GM23338 (cell line): ENCODE measurements at regions not wholly inside any gene's neighbourhood (a gene's known extent, or its start where the extent isn't known, plus 50 kb on each side); places are given as distances from the start of the nearest gene placed in this dataset.

Experiments used
- ATAC-seq: fragments of 200-7000 bp; cut with Tn5 transposase; 3 replicates; pipeline ENCODE4 v1.9.1; 2020
- DNase-seq: peaks from one replicate; pipeline ENCODE4 v3.0.0-alpha.2; 2015; ENCODE audit warnings: low spot score
- H2AFZ ChIP-seq: fragments of 200-600 bp; sonication (generic); 2 replicates; pipeline ENCODE4 v1.8.0; 2016; ENCODE audit warnings: antibody characterized with exemption, mild to moderate bottlenecking, moderate library complexity
- H3F3A ChIP-seq: fragments of 200-600 bp; sonication (generic); replicated peaks from 2 replicates; pipeline ENCODE4 v1.8.0; 2017; ENCODE audit warnings: antibody characterized with exemption, mixed run types, low read depth
- H3K27ac ChIP-seq: fragments of 200-600 bp; sonication (generic); 2 replicates; pipeline ENCODE4 v1.6.1; 2016; ENCODE audit warnings: low read depth
- H3K27me3 ChIP-seq: fragments of 200-600 bp; sonication (generic); 2 replicates; pipeline ENCODE4 v1.8.0; 2016; ENCODE audit warnings: mild to moderate bottlenecking, mixed run types, moderate library complexity; ENCODE audit not compliant: insufficient read depth
- H3K36me3 ChIP-seq: fragments of 200-600 bp; sonication (generic); 2 replicates; pipeline ENCODE4 v1.8.0; 2016; ENCODE audit warnings: mild to moderate bottlenecking; ENCODE audit not compliant: insufficient read depth
- H3K4me1 ChIP-seq: fragments of 200-600 bp; sonication (generic); 2 replicates; pipeline ENCODE4 v1.8.0; 2016; ENCODE audit warnings: mild to moderate bottlenecking, moderate library complexity; ENCODE audit not compliant: insufficient read depth
- H3K4me2 ChIP-seq: fragments of 200-600 bp; sonication (generic); 2 replicates; pipeline ENCODE4 v1.7.1; 2017; ENCODE audit warnings: mixed run types
- H3K4me3 ChIP-seq: fragments of 200-600 bp; sonication (generic); 2 replicates; pipeline ENCODE4 v1.6.1; 2016; ENCODE audit warnings: mixed run types
- H3K79me2 ChIP-seq: fragments of 200-600 bp; sonication (generic); replicated peaks from 2 replicates; pipeline ENCODE4 v1.8.0; 2017; ENCODE audit warnings: mild to moderate bottlenecking; ENCODE audit not compliant: insufficient read depth
- H3K9me2 ChIP-seq: fragments of 200-600 bp; sonication (generic); 2 replicates; pipeline ENCODE4 v1.8.0; 2017; ENCODE audit not compliant: insufficient read depth
- H4K20me1 ChIP-seq: fragments of 200-600 bp; sonication (generic); replicated peaks from 2 replicates; pipeline ENCODE4 v1.8.0; 2017; ENCODE audit warnings: mild to moderate bottlenecking; ENCODE audit not compliant: insufficient read depth
- H3K27ac Mint-ChIP-seq: 2 replicates; pipeline ENCODE4 v1.8.0; 2020; ENCODE audit warnings: inconsistent platforms, mild to moderate bottlenecking, moderate library complexity, mixed read lengths
- H3K27me3 Mint-ChIP-seq: 3 replicates; pipeline ENCODE4 v1.8.0; 2022; ENCODE audit warnings: low read depth, mild to moderate bottlenecking, moderate library complexity, mixed read lengths, inconsistent platforms; ENCODE audit not compliant: insufficient read depth, poor library complexity
- H3K36me3 Mint-ChIP-seq: 3 replicates; pipeline ENCODE4 v1.8.0; 2021; ENCODE audit warnings: low read depth, mild to moderate bottlenecking, inconsistent platforms, moderate library complexity, mixed read lengths
- H3K4me1 Mint-ChIP-seq: 3 replicates; pipeline ENCODE4 v1.8.0; 2020; ENCODE audit warnings: mild to moderate bottlenecking, inconsistent platforms, mixed read lengths
- H3K4me3 Mint-ChIP-seq: 3 replicates; pipeline ENCODE4 v1.8.0; 2021; ENCODE audit warnings: moderate library complexity, mild to moderate bottlenecking, inconsistent platforms, mixed read lengths
- H3K9me3 Mint-ChIP-seq: 3 replicates; pipeline ENCODE4 v1.8.0; 2020; ENCODE audit warnings: moderate library complexity, mild to moderate bottlenecking, inconsistent platforms, mixed read lengths
- CREB1 ChIP-seq: fragments of 250-450 bp; sonication (Bioruptor Pico); IDR thresholded peaks from 2 replicates; pipeline ENCODE4 v1.5.0; 2020; ENCODE audit warnings: low read depth, mild to moderate bottlenecking, moderate library complexity
- EZH2 ChIP-seq: fragments of 200-600 bp; sonication (generic); IDR thresholded peaks from one replicate; pipeline ENCODE4 v1.8.0; 2017; ENCODE audit warnings: antibody characterized with exemption, mild to moderate bottlenecking, low read depth; ENCODE audit not compliant: unreplicated experiment
- JUNB ChIP-seq: IDR thresholded peaks from one replicate; pipeline ENCODE4 v1.6.1; 2016; ENCODE audit warnings: antibody characterized with exemption; ENCODE audit not compliant: unreplicated experiment
- STAT1 ChIP-seq: IDR thresholded peaks from one replicate; pipeline ENCODE4 v1.6.1; 2016; ENCODE audit warnings: antibody characterized with exemption; ENCODE audit not compliant: unreplicated experiment
- ZNF331 ChIP-seq: fragments of 250-450 bp; sonication (Bioruptor Pico); IDR thresholded peaks from 2 replicates; pipeline ENCODE4 v1.5.0; 2020; ENCODE audit warnings: low read depth, mild to moderate bottlenecking, moderate library complexity
- TF ChIP-seq, protein P1 (sequence below): fragments of 250-450 bp; sonication (Bioruptor Pico); IDR thresholded peaks from 2 replicates; pipeline ENCODE4 v1.5.0; 2020; ENCODE audit warnings: mild to moderate bottlenecking, moderate library complexity
- TF ChIP-seq, protein P2 (sequence below), 2 experiments: fragments of 200-600 bp in 1 of 2; sonication (generic) in 1 of 2; conservative IDR thresholded peaks; 2 replicates each; pipeline versions ENCODE4 v1.5.1 to v1.6.1; 2016 to 2017; ENCODE audit warnings: antibody characterized with exemption in 2 of 2, low read depth in 2 of 2, mild to moderate bottlenecking in 2 of 2, moderate library complexity in 1 of 2

DNA sequence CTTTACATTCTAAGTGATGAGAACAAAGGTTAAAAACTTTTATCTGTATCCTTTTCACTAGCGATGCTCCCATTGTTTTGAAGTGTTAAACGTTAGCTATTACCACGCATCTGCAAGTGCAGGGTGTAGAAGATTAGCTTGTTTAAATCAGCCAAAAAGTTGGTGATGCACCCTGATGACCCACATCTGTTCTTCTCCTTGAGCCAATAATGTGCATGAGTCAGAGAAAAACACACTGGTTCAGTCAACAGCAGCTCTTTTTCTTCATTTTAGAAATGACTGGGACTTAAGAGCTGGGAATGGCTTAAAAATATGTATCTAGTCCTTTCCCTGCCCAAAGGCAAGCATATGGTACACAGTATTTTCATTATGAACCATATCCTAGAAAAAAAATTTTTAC, 323.5 kb upstream of the PDE3A start:
- Histone ChIP-seq H3F3A (no peaks in the 10 kb centered on the region), H3K4me2 (no peak overlapping the region), H2AFZ (no peak overlapping the region), H4K20me1 (no peaks in the 10 kb centered on the region), H3K36me3 (no peaks in the 10 kb centered on the region), H3K4me3 (no peak overlapping the region), H3K27ac (no peak overlapping the region), H3K79me2 (no peaks in the 10 kb centered on the region), H3K4me1 (peaks cover 9% of the 10 kb centered on the region; the same call in 1 of the 2 replicates), H3K27me3 (no peaks in the 10 kb centered on the region), H3K9me2 (no peaks in the 10 kb centered on the region)
- H3K36me3 Mint-ChIP-seq = no peaks in the 10 kb centered on the region
- H3K4me3 Mint-ChIP-seq = no peak overlapping the region
- peaks cover 8% of the 10 kb centered on the region for H3K4me1 Mint-ChIP-seq
- ATAC-seq (no peak), DNase-seq (no peak)
- no peaks in the 10 kb centered on the region for H3K27me3 Mint-ChIP-seq
- TF ChIP-seq, protein P1, sequence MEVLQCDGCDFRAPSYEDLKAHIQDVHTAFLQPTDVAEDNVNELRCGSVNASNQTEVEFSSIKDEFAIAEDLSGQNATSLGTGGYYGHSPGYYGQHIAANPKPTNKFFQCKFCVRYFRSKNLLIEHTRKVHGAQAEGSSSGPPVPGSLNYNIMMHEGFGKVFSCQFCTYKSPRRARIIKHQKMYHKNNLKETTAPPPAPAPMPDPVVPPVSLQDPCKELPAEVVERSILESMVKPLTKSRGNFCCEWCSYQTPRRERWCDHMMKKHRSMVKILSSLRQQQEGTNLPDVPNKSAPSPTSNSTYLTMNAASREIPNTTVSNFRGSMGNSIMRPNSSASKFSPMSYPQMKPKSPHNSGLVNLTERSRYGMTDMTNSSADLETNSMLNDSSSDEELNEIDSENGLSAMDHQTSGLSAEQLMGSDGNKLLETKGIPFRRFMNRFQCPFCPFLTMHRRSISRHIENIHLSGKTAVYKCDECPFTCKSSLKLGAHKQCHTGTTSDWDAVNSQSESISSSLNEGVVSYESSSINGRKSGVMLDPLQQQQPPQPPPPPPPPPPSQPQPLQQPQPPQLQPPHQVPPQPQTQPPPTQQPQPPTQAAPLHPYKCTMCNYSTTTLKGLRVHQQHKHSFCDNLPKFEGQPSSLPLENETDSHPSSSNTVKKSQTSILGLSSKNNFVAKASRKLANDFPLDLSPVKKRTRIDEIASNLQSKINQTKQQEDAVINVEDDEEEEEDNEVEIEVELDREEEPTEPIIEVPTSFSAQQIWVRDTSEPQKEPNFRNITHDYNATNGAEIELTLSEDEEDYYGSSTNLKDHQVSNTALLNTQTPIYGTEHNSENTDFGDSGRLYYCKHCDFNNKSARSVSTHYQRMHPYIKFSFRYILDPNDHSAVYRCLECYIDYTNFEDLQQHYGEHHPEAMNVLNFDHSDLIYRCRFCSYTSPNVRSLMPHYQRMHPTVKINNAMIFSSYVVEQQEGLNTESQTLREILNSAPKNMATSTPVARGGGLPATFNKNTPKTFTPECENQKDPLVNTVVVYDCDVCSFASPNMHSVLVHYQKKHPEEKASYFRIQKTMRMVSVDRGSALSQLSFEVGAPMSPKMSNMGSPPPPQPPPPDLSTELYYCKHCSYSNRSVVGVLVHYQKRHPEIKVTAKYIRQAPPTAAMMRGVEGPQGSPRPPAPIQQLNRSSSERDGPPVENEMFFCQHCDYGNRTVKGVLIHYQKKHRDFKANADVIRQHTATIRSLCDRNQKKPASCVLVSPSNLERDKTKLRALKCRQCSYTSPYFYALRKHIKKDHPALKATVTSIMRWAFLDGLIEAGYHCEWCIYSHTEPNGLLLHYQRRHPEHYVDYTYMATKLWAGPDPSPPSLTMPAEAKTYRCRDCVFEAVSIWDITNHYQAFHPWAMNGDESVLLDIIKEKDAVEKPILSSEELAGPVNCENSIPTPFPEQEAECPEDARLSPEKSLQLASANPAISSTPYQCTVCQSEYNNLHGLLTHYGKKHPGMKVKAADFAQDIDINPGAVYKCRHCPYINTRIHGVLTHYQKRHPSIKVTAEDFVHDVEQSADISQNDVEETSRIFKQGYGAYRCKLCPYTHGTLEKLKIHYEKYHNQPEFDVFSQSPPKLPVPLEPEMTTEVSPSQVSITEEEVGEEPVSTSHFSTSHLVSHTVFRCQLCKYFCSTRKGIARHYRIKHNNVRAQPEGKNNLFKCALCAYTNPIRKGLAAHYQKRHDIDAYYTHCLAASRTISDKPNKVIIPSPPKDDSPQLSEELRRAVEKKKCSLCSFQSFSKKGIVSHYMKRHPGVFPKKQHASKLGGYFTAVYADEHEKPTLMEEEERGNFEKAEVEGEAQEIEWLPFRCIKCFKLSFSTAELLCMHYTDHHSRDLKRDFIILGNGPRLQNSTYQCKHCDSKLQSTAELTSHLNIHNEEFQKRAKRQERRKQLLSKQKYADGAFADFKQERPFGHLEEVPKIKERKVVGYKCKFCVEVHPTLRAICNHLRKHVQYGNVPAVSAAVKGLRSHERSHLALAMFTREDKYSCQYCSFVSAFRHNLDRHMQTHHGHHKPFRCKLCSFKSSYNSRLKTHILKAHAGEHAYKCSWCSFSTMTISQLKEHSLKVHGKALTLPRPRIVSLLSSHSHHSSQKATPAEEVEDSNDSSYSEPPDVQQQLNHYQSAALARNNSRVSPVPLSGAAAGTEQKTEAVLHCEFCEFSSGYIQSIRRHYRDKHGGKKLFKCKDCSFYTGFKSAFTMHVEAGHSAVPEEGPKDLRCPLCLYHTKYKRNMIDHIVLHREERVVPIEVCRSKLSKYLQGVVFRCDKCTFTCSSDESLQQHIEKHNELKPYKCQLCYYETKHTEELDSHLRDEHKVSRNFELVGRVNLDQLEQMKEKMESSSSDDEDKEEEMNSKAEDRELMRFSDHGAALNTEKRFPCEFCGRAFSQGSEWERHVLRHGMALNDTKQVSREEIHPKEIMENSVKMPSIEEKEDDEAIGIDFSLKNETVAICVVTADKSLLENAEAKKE (CRISPR knock-in tag) = no peak
- TF ChIP-seq JUNB (no peak), CREB1 (CRISPR knock-in tag) (no peak), EZH2 (no peak), ZNF331 (CRISPR knock-in tag) (no peak), STAT1 (no peak)
- TF ChIP-seq, protein P2, sequence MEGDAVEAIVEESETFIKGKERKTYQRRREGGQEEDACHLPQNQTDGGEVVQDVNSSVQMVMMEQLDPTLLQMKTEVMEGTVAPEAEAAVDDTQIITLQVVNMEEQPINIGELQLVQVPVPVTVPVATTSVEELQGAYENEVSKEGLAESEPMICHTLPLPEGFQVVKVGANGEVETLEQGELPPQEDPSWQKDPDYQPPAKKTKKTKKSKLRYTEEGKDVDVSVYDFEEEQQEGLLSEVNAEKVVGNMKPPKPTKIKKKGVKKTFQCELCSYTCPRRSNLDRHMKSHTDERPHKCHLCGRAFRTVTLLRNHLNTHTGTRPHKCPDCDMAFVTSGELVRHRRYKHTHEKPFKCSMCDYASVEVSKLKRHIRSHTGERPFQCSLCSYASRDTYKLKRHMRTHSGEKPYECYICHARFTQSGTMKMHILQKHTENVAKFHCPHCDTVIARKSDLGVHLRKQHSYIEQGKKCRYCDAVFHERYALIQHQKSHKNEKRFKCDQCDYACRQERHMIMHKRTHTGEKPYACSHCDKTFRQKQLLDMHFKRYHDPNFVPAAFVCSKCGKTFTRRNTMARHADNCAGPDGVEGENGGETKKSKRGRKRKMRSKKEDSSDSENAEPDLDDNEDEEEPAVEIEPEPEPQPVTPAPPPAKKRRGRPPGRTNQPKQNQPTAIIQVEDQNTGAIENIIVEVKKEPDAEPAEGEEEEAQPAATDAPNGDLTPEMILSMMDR (conservative IDR thresholded peaks at IDR 0.05; ENCODE audit: low read depth in 2 of 2) = no peak
- no peaks in the 10 kb centered on the region for H3K9me3 Mint-ChIP-seq
- no peak overlapping the region for H3K27ac Mint-ChIP-seq
